HCT116 (cell line): ENCODE measurements at regions not wholly inside any gene's neighbourhood (a gene's known extent, or its start where the extent isn't known, plus 50 kb on each side); places are given as distances from the start of the nearest gene placed in this dataset.
A peak's percentile ranks its signal among the peaks of the same experiment; 100 is the strongest.

ENCODE experiments used
- ATAC-seq: fragments of 200-7000 bp; cut with Tn5 transposase; 2 replicates; pipeline ENCODE4 v1.9.1; 2020; ENCODE audit warnings: mild to moderate bottlenecking, moderate library complexity
- BruUV-seq: library from RNA; stranded (reverse); fragments of 400-500 nt; replicated peaks from 2 replicates; lab custom pipeline; 2021; lab: Mats Ljungman, UMichigan
- CTCF ChIA-PET: fragments of 300-600 bp; sonication (Branson Sonifier 250); formaldehyde crosslinking; loops from one replicate; lab custom pipeline; 2021; ENCODE audit warnings: antibody characterized with exemption; lab: Charles Lee
- POLR2A ChIA-PET: fragments of 300-600, 350-600 bp; sonication (Branson Sonifier 250); formaldehyde crosslinking; loops from one replicate; lab custom pipeline; 2021; ENCODE audit warnings: antibody characterized with exemption; lab: Charles Lee
- RAD21 ChIA-PET, 2 experiments: fragments of 300-600 bp; sonication (Branson Sonifier 250); formaldehyde crosslinking; loops; one replicate each; lab custom pipeline; 2023; ENCODE audit warnings: low total read pairs in 2 of 2; ENCODE audit not compliant: uncharacterized antibody in 2 of 2, unreplicated experiment in 2 of 2, low non-redundant PET in 1 of 2; lab: Charles Lee
- DNase-seq: peaks from one replicate; pipeline ENCODE4 v3.0.0-alpha.2; 2010; ENCODE audit warnings: low read depth, low spot score
- H2AFZ ChIP-seq: fragments of 200-600 bp; shearing (Covaris generic), sonication (generic); 2 replicates; pipeline ENCODE4 v1.6.1; 2017; ENCODE audit warnings: low read depth, mixed run types, mixed read lengths, antibody characterized with exemption, low read length; ENCODE audit not compliant: poor library complexity, severe bottlenecking
- H3K27ac ChIP-seq: 2 replicates; pipeline ENCODE4 v1.5.1; 2012; ENCODE audit warnings: low read depth, low read length
- H3K27me3 ChIP-seq: fragments of 200-600 bp; sonication (generic); 2 replicates; pipeline ENCODE4 v1.6.1; 2016; ENCODE audit warnings: mixed run types, low read length, mixed read lengths; ENCODE audit not compliant: insufficient read depth
- H3K36me3 ChIP-seq, 2 experiments: fragments of 200-500 bp in 1 of 2; fragments of 200-600 bp in 1 of 2; sonication (Bioruptor generic) in 1 of 2; sonication (generic) in 1 of 2; 2 replicates each; pipeline versions ENCODE4 v1.5.1 to v1.6.1; 2014 to 2016; ENCODE audit warnings: low read length in 2 of 2, inconsistent platforms in 1 of 2, mixed read lengths in 1 of 2, mixed run types in 1 of 2; ENCODE audit not compliant: insufficient read depth in 2 of 2, control insufficient read depth in 1 of 2
- H3K4me1 ChIP-seq, 2 experiments: fragments of 200-600 bp in 1 of 2; sonication (generic) in 1 of 2; 2 replicates each; pipeline versions ENCODE4 v1.5.1 to v1.6.1; 2012 to 2017; ENCODE audit warnings: low read length in 2 of 2, inconsistent platforms in 1 of 2, mild to moderate bottlenecking in 1 of 2, mixed read lengths in 1 of 2, mixed run types in 1 of 2, moderate library complexity in 1 of 2; ENCODE audit not compliant: insufficient read depth in 2 of 2, control insufficient read depth in 1 of 2
- H3K4me2 ChIP-seq: fragments of 200-600 bp; sonication (generic); 2 replicates; pipeline ENCODE4 v1.6.1; 2017; ENCODE audit warnings: mixed run types, low read length, mixed read lengths
- H3K4me3 ChIP-seq, 2 experiments: fragments of 200-600 bp in 1 of 2; sonication (generic) in 1 of 2; replicated peaks in 1 of 2; 2 replicates each; pipeline ENCODE4 v1.5.1; 2011 to 2016; ENCODE audit warnings: low read length in 2 of 2, control low read depth in 1 of 2, low read depth in 1 of 2, mild to moderate bottlenecking in 1 of 2, mixed read lengths in 1 of 2, mixed run types in 1 of 2
- H3K79me2 ChIP-seq: fragments of 200-600 bp; sonication (generic); 2 replicates; pipeline ENCODE4 v1.6.1; 2017; ENCODE audit warnings: mild to moderate bottlenecking, mixed run types, low read length, moderate library complexity, mixed read lengths; ENCODE audit not compliant: insufficient read depth
- H3K9ac ChIP-seq: fragments of 200-600 bp; sonication (generic); 2 replicates; pipeline ENCODE4 v1.6.1; 2016; ENCODE audit warnings: low read length, mixed read lengths
- H3K9me2 ChIP-seq: fragments of 200-600 bp; sonication (generic), shearing (Covaris generic); 2 replicates; pipeline ENCODE4 v1.6.1; 2017; ENCODE audit warnings: mixed run types, mild to moderate bottlenecking, moderate library complexity; ENCODE audit not compliant: insufficient read depth
- H3K9me3 ChIP-seq, 2 experiments: fragments of 200-500 bp in 1 of 2; fragments of 200-600 bp in 1 of 2; sonication (Bioruptor generic) in 1 of 2; sonication (generic) in 1 of 2; 2 replicates each; pipeline ENCODE4 v1.6.1; 2014 to 2017; ENCODE audit warnings: low read length in 2 of 2, mixed read lengths in 2 of 2, inconsistent platforms in 1 of 2, low read depth in 1 of 2, mild to moderate bottlenecking in 1 of 2, mixed run types in 1 of 2, moderate library complexity in 1 of 2; ENCODE audit not compliant: control insufficient read depth in 1 of 2, insufficient read depth in 1 of 2
- H4K20me1 ChIP-seq: fragments of 200-600 bp; sonication (generic), shearing (Covaris generic); 2 replicates; pipeline ENCODE4 v1.6.1; 2017; ENCODE audit warnings: mixed run types, mild to moderate bottlenecking, moderate library complexity; ENCODE audit not compliant: insufficient read depth
- ELF1 ChIP-seq: IDR thresholded peaks from 2 replicates; pipeline ENCODE4 v1.6.1; 2012; ENCODE audit warnings: low read depth, borderline replicate concordance
- RAD21 ChIP-seq: IDR thresholded peaks from 2 replicates; pipeline ENCODE4 v1.6.1; 2012; ENCODE audit warnings: low read depth, mild to moderate bottlenecking
- intact Hi-C: fragments of 100-400 bp; cut with micrococcal nuclease; formaldehyde crosslinking; loops from 2 replicates; pipeline ENCODE4 v1.10.0; 2022
- TF ChIP-seq, protein P1 (sequence below): IDR thresholded peaks from 2 replicates; pipeline ENCODE4 v1.6.1; 2012; ENCODE audit warnings: low read depth
- TF ChIP-seq, protein P2 (sequence below): IDR thresholded peaks from 2 replicates; pipeline ENCODE4 v1.6.1; 2012
- TF ChIP-seq, protein P3 (sequence below), 3 experiments: fragments of 200-600 bp in 1 of 3; sonication (generic) in 1 of 3; IDR thresholded peaks in 2 of 3; conservative IDR thresholded peaks in 1 of 3; 2 replicates each; pipeline ENCODE4 v1.5.1; 2012 to 2017; ENCODE audit warnings: low read depth in 2 of 3, low read length in 2 of 3, antibody characterized with exemption in 1 of 3, borderline replicate concordance in 1 of 3, control low read depth in 1 of 3, mild to moderate bottlenecking in 1 of 3, mixed read lengths in 1 of 3, mixed run types in 1 of 3, moderate library complexity in 1 of 3; ENCODE audit not compliant: insufficient read depth in 1 of 3

- POLR2A ChIA-PET: no interaction called here
- Histone ChIP-seq H3K9ac (no peak overlapping the region), H4K20me1 (no peaks in the 10 kb centered on the region), H3K4me1 (no peaks in the 10 kb centered on the region), H2AFZ (peak overlapping the region; percentile 45), H3K27ac (no peak overlapping the region), H3K36me3 (no peaks in the 10 kb centered on the region), H3K4me3 (no peak overlapping the region), H3K9me2 (no peaks in the 10 kb centered on the region), H3K4me2 (0 out of 2 replicates have a peak overlapping the region, but pooled peaks have one; percentile 12), H3K27me3 (peaks cover 34% of the 10 kb centered on the region), H3K79me2 (no peaks in the 10 kb centered on the region), H3K9me3 (no peaks in the 10 kb centered on the region)
- CTCF ChIA-PET: interaction anchor here (0.7 to 1.5 kb wide), 5 partner anchors 8 to 333 kb away, joined by 3 to 14 read pairs (median 3); no protein-coding TSS in a partner anchor
- RAD21 ChIA-PET: no interaction called here
- intact Hi-C loops: loop anchor here (1.0 to 5.0 kb wide), 2 partner anchors 141 to 334 kb away; no protein-coding TSS in a partner anchor
- no TSS peak for BruUV-seq
- TF ChIP-seq, protein P1, sequence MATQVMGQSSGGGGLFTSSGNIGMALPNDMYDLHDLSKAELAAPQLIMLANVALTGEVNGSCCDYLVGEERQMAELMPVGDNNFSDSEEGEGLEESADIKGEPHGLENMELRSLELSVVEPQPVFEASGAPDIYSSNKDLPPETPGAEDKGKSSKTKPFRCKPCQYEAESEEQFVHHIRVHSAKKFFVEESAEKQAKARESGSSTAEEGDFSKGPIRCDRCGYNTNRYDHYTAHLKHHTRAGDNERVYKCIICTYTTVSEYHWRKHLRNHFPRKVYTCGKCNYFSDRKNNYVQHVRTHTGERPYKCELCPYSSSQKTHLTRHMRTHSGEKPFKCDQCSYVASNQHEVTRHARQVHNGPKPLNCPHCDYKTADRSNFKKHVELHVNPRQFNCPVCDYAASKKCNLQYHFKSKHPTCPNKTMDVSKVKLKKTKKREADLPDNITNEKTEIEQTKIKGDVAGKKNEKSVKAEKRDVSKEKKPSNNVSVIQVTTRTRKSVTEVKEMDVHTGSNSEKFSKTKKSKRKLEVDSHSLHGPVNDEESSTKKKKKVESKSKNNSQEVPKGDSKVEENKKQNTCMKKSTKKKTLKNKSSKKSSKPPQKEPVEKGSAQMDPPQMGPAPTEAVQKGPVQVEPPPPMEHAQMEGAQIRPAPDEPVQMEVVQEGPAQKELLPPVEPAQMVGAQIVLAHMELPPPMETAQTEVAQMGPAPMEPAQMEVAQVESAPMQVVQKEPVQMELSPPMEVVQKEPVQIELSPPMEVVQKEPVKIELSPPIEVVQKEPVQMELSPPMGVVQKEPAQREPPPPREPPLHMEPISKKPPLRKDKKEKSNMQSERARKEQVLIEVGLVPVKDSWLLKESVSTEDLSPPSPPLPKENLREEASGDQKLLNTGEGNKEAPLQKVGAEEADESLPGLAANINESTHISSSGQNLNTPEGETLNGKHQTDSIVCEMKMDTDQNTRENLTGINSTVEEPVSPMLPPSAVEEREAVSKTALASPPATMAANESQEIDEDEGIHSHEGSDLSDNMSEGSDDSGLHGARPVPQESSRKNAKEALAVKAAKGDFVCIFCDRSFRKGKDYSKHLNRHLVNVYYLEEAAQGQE: no peak
- TF ChIP-seq, protein P2, sequence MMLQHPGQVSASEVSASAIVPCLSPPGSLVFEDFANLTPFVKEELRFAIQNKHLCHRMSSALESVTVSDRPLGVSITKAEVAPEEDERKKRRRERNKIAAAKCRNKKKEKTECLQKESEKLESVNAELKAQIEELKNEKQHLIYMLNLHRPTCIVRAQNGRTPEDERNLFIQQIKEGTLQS: no peak
- peak; percentile 72 for TF ChIP-seq RAD21
- no peak for TF ChIP-seq ELF1
- TF ChIP-seq, protein P3, sequence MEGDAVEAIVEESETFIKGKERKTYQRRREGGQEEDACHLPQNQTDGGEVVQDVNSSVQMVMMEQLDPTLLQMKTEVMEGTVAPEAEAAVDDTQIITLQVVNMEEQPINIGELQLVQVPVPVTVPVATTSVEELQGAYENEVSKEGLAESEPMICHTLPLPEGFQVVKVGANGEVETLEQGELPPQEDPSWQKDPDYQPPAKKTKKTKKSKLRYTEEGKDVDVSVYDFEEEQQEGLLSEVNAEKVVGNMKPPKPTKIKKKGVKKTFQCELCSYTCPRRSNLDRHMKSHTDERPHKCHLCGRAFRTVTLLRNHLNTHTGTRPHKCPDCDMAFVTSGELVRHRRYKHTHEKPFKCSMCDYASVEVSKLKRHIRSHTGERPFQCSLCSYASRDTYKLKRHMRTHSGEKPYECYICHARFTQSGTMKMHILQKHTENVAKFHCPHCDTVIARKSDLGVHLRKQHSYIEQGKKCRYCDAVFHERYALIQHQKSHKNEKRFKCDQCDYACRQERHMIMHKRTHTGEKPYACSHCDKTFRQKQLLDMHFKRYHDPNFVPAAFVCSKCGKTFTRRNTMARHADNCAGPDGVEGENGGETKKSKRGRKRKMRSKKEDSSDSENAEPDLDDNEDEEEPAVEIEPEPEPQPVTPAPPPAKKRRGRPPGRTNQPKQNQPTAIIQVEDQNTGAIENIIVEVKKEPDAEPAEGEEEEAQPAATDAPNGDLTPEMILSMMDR (IDR thresholded peaks at IDR 0.05 in 2 of 3, conservative IDR thresholded peaks at IDR 0.05 in 1 of 3; ENCODE audit: borderline replicate concordance in 1 of 3, insufficient read depth in 1 of 3, low read depth in 2 of 3, low read length in 2 of 3): peak; percentile 51 to 95 (median 92); a peak in 5 of 6 replicates
- DNase-seq: peak; percentile 37
- peak; percentile 97 for ATAC-seq
These were observed 414.8 kb downstream of the BUD13 start for GRCh38 chr11:116357784-116358544.
